Hypothalamus (tissue), 51 donors: ENCODE measurements at regions not wholly inside any gene's neighbourhood (a gene's known extent, or its start where the extent isn't known, plus 50 kb on each side); places are given as distances from the start of the nearest gene placed in this dataset.
"Not testable (repeated sequence)": the region's sequence is repeated elsewhere in the genome, so short reads cannot be mapped to it uniquely, and the experiment has no call there.

Experiments
- DNase-seq, 51 donors: peaks; one replicate each; lab custom pipeline; 2025; lab: John Stamatoyannopoulos, UW

- DNase-seq: no peak
These were observed 366.3 kb upstream of the LRRC3B start for GRCh38 chr3:26256224-26256623.

- DNase-seq: no peak
These were observed 363.4 kb upstream of the LRRC3B start for GRCh38 chr3:26259176-26259575.

- no peak for DNase-seq
These were observed 362.4 kb upstream of the LRRC3B start for GRCh38 chr3:26260139-26260538.

GRCh38 chr3:26264708-26265107 is 357.9 kb upstream of the LRRC3B start:
- no peak for DNase-seq

GRCh38 chr3:26271848-26272247 is 350.7 kb upstream of the LRRC3B start:
- no peak for DNase-seq

- DNase-seq: no peak
These were observed 349.4 kb upstream of the LRRC3B start for GRCh38 chr3:26273196-26273595.

- DNase-seq: no peak
These were observed 343.5 kb upstream of the LRRC3B start for GRCh38 chr3:26279091-26279490.

GRCh38 chr3:26280517-26280916 is 342.1 kb upstream of the LRRC3B start:
- no peak for DNase-seq

- no peak for DNase-seq
These were observed 341.1 kb upstream of the LRRC3B start for GRCh38 chr3:26281284-26281985.

GRCh38 chr3:26284503-26284902 is 338.1 kb upstream of the LRRC3B start:
- not testable (repeated sequence) for DNase-seq

GRCh38 chr3:26291840-26292239 is 330.7 kb upstream of the LRRC3B start:
- no peak for DNase-seq

- no peak for DNase-seq
These were observed 329.8 kb upstream of the LRRC3B start for GRCh38 chr3:26292780-26293179.

- no peak for DNase-seq
These were observed 329.2 kb upstream of the LRRC3B start for GRCh38 chr3:26293329-26293844.

- no peak for DNase-seq
These were observed 315.4 kb upstream of the LRRC3B start for GRCh38 chr3:26307192-26307591.

GRCh38 chr3:26307787-26308186 is 314.8 kb upstream of the LRRC3B start:
- peak in 18 of 51 donors; percentile 1 to 48 (median 8) for DNase-seq

- DNase-seq: peak in 1 of 51 donors; percentile 0
These were observed 314.1 kb upstream of the LRRC3B start for GRCh38 chr3:26308454-26308853.

- DNase-seq: not testable (repeated sequence)
These were observed 313.0 kb upstream of the LRRC3B start for GRCh38 chr3:26309536-26309935.

- DNase-seq: no peak
These were observed 309.8 kb upstream of the LRRC3B start for GRCh38 chr3:26312816-26313215.

- no peak for DNase-seq
These were observed 306.1 kb upstream of the LRRC3B start for GRCh38 chr3:26316472-26316871.

GRCh38 chr3:26323741-26324140 is 298.8 kb upstream of the LRRC3B start:
- not testable (repeated sequence) for DNase-seq

- no peak for DNase-seq
These were observed 282.6 kb upstream of the LRRC3B start for GRCh38 chr3:26340001-26340400.

GRCh38 chr3:26343647-26344046 is 278.9 kb upstream of the LRRC3B start:
- no peak for DNase-seq

- no peak for DNase-seq
These were observed 277.0 kb upstream of the LRRC3B start for GRCh38 chr3:26345613-26346012.
